HG02623 (cell line): ENCODE measurements at regions not wholly inside any gene's neighbourhood (a gene's known extent, or its start where the extent isn't known, plus 50 kb on each side); places are given as distances from the start of the nearest gene placed in this dataset.
"Not testable (repeated sequence)": the region's sequence is repeated elsewhere in the genome, so short reads cannot be mapped to it uniquely, and the experiment has no call there.

Experiments used
- ATAC-seq: cut with Tn5 transposase; IDR thresholded peaks from one replicate; pipeline ENCODE4 v1.9.1; 2021; ENCODE audit warnings: moderate library complexity; ENCODE audit not compliant: unreplicated experiment

- not testable (repeated sequence) for ATAC-seq
Observed at GRCh38 chr21:6060054-6060681, 4461.2 kb upstream of the TPTE start.

- not testable (repeated sequence) for ATAC-seq
Observed at GRCh38 chr21:6066320-6066985, 4454.9 kb upstream of the TPTE start.

GRCh38 chr21:6068098-6068831, 4453.1 kb upstream of the TPTE start:
- ATAC-seq, result not testable (repeated sequence)

GRCh38 chr21:6070213-6070612, 4451.2 kb upstream of the TPTE start:
- ATAC-seq, result not testable (repeated sequence)

DNA sequence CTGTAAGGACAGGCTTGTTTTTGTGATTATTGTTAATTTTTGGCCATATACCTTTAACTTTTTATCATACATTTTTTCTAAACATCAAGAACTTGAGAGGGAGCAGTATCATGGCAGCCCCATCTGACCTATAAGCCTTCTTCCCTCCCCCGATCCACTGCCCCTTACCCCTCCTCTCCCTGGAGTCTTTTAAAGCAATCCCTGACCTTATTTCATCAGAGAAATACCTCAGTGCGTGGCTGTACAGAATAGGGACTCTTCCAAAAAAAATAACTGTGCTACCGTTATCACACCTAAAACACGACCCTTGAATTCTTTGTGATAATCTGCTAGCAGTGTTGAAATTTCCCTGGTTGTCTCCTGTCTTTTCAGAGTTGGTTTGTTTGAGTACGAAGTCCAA, 4448.7 kb upstream of the TPTE start:
- not testable (repeated sequence) for ATAC-seq

GRCh38 chr21:6073993-6074705, 4447.2 kb upstream of the TPTE start:
- ATAC-seq, result not testable (repeated sequence)

DNA sequence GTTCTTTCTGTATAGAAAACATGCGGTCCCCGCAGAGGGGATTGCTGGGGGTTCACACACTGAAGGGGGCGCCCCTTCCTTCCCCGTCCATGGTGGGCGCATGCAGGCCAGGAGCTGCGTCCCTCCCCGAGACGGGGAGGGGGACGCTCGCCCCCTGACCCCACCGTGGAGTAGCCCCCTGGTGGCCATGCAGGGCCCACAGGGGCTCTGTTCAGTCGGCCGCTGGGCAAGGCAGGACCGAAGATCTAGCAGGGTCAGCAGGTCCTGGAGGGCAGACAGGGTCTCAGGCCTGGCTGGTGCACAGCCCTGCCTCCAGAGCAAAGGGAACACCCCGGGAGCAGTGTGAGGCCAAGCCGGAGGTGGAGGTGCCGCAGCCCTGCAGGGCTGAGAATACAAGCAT, 4446.4 kb upstream of the TPTE start:
- not testable (repeated sequence) for ATAC-seq

- ATAC-seq, result not testable (repeated sequence)
Observed at GRCh38 chr21:6075627-6076208, 4445.7 kb upstream of the TPTE start.

DNA sequence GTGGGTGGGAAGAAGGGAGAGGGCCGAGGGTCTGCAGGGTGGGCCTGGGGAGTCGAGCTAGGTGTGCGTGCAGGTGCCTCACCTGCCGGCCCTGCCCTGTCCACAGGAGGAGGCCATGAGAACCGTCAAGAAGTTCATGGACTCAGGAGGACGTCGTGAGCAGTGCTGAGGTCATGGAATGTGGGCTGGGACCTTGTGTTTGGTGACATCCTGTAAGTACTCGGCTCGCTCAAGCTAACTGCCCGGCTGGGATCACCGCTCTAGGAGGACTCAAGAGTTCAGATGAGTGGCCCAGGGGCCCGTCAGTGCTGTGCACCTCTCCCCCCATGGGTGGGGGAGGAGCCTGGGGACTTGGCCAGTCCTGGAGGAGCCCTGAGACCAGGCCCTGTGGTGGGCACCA, 4444.0 kb upstream of the TPTE start:
- ATAC-seq, result not testable (repeated sequence)

GRCh38 chr21:6078902-6079301, 4442.5 kb upstream of the TPTE start:
- ATAC-seq, result not testable (repeated sequence)

DNA sequence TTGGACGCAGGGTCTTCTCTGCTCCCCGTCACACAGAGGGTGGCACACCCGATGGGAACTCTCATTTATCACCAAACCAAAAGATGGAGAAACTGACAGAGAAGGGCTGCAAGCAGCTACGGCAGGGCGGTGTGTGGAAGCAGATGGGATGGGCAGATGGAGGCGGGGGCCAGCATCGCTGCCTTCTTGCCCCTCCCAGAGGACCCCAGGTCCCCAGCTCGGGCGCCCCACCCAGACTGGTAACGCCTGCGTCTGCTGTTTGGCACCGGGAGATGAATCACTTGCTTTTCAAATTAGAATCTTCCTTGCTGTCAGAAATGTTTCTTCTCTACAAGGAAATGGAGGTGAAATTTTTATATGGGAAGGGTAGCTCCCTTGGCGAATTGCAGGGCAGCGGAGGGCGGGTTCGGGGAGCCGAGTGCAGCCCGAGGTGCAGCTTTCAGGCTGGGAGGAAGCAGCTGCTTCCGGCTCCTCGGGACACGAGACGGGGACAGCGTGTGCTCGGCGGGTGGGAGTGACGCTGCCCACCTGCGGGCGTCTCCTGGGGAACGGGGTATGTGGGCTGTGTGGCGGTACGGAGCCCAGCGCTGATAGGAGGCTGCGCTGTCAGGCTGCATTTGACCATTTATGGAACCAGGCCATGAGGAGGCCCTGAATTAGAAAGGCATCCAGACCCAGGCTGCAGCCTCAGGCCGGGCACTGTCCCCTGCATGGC, 4440.3 kb upstream of the TPTE start:
- ATAC-seq, result not testable (repeated sequence)

DNA sequence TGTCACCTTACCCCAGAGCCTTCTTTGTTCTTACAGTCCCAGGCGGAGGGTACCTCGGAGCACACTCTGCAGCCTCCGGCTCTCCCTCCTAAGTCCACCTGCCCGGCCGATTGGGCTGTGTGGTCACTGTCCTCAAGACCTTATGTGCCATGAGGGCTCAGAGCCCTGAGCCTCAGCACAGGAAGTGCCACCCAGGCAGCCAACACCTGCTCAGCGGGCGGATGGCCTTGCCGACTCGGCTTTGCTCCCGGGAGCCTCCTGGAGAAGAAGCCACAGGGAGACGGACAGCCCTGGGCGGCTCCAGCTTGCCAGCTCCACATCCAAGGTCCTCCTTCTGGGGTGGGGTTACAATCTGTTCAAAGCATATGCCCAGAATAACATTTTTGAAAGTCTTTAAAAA, 4439.2 kb upstream of the TPTE start:
- ATAC-seq, result not testable (repeated sequence)

GRCh38 chr21:6083574-6084120, 4437.7 kb upstream of the TPTE start:
- ATAC-seq, result not testable (repeated sequence)

- not testable (repeated sequence) for ATAC-seq
Observed at GRCh38 chr21:6086038-6086437, 4435.3 kb upstream of the TPTE start.

DNA sequence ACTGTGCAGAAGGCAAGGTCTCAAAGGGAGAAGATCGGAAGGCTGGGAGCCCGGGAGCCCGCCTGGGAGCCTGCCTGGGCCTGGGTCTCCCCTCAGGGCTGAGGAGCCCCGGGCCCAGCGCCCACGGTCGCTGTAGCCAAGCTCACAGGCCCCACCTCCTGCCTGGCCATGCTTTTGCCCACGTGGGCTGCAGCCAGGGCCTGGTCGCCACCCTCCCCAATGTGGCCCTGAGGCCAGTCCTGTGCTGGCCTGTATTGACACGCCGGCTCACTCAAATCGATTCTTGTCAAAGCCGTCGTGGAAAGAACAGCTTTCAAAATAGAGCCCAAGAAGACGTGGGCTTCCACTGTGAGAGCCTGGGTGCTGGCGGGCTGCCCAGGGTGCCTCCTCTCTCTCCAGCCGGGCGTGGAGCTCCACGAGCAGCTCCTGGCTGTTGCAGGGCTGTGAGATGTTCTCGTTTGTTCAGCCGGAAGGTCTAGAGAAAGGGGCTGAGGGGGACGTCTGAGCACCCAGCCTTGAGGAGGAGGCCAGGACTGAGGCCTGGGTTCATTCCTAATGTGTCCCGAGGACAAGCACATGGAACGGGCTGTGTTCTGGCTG, 4433.7 kb upstream of the TPTE start:
- not testable (repeated sequence) for ATAC-seq

- not testable (repeated sequence) for ATAC-seq
Observed at GRCh38 chr21:6090286-6090908, 4431.0 kb upstream of the TPTE start.

- ATAC-seq, result not testable (repeated sequence)
Observed at GRCh38 chr21:6091335-6092027, 4429.9 kb upstream of the TPTE start.

- ATAC-seq, result not testable (repeated sequence)
Observed at GRCh38 chr21:6092401-6092800, 4429.0 kb upstream of the TPTE start.
